WERI-Rb-1 (cell line): ENCODE measurements at regions not wholly inside any gene's neighbourhood (a gene's known extent, or its start where the extent isn't known, plus 50 kb on each side); places are given as distances from the start of the nearest gene placed in this dataset.

Experiments
- DNase-seq: peaks from one replicate; pipeline ENCODE4 v3.0.0-alpha.2; 2020
- H3K27ac ChIP-seq: fragments of 250-450 bp; sonication (Bioruptor Pico); 2 replicates; pipeline ENCODE4 v1.5.1; 2020; ENCODE audit warnings: mild to moderate bottlenecking, moderate library complexity
- H3K27me3 ChIP-seq: fragments of 250-450 bp; sonication (Bioruptor Pico); 2 replicates; pipeline ENCODE4 v1.5.1; 2021; ENCODE audit warnings: mild to moderate bottlenecking, low read depth, moderate library complexity; ENCODE audit not compliant: insufficient read depth, severe bottlenecking
- H3K36me3 ChIP-seq: fragments of 250-450 bp; sonication (Bioruptor Pico); 2 replicates; pipeline ENCODE4 v1.5.1; 2020; ENCODE audit warnings: mild to moderate bottlenecking, moderate library complexity
- H3K4me3 ChIP-seq: 2 replicates; pipeline ENCODE4 v1.5.1; 2011; ENCODE audit warnings: low read depth, mild to moderate bottlenecking, control low read depth, low read length
- H3K9me3 ChIP-seq: fragments of 250-450 bp; sonication (Bioruptor Pico); 2 replicates; pipeline ENCODE4 v1.5.1; 2021; ENCODE audit warnings: mild to moderate bottlenecking, moderate library complexity; ENCODE audit not compliant: severe bottlenecking
- CTCF ChIP-seq: IDR thresholded peaks from 2 replicates; pipeline ENCODE4 v1.5.1; 2011; ENCODE audit warnings: low read depth, mild to moderate bottlenecking, control low read depth, inconsistent platforms, low read length

DNA sequence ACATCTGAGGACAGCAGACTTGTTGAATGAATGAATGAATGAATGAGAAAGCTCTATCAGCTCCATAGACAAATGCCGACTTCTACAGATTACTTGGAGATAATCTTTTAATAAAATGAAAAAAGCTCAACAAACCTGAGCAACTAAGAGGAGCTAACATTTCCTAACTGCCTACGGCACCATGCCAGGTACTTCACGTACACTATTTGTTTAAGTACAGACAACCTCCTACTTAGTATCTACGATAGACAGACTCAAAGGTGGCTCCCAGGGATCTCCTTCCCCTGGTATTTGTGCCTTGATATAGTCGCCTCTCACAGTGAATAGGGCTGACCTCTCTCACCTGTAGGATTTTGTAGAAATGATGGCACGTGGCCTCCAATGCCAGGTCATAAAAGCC lies 412.2 kb upstream of the FAT1 start:
- Histone ChIP-seq H3K27ac (no peak overlapping the region), H3K27me3 (peaks cover 82% of the 10 kb centered on the region), H3K4me3 (no peak overlapping the region), H3K9me3 (no peaks in the 10 kb centered on the region), H3K36me3 (no peaks in the 10 kb centered on the region)
- TF ChIP-seq CTCF, result no peak
- DNase-seq, result no peak

GRCh38 chr4:187139141-187139540 lies 415.5 kb upstream of the FAT1 start:
- Histone ChIP-seq H3K36me3 (no peaks in the 10 kb centered on the region), H3K27me3 (peaks cover 84% of the 10 kb centered on the region), H3K27ac (no peak overlapping the region), H3K9me3 (no peaks in the 10 kb centered on the region), H3K4me3 (no peak overlapping the region)
- no peak for TF ChIP-seq CTCF
- no peak for DNase-seq

DNA sequence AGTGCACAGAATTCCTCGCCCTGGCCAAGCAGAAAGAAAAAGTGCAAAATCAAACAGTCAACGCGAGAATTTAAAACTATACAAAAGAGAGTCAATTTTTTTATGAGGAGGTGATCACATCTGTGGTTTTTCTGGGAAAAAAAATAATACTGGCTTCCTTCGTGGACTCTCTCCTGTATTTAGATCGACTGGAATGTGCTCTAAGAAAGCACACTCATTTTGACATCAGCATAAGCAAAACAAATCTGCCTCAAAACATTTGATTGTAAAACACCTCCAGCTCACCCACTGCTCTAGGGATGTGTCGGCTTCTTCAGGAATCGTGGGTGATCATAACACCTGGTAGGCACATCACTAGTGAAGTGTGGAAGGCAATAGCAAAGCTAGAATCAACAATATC lies 417.4 kb upstream of the FAT1 start:
- H3K27ac ChIP-seq, result no peak overlapping the region
- DNase-seq, result no peak
- no peaks in the 10 kb centered on the region for H3K36me3 ChIP-seq
- no peak for TF ChIP-seq CTCF
- no peak overlapping the region for H3K4me3 ChIP-seq
- no peaks in the 10 kb centered on the region for H3K9me3 ChIP-seq
- H3K27me3 ChIP-seq, result peaks cover 78% of the 10 kb centered on the region

- no peak overlapping the region for H3K4me3 ChIP-seq
- H3K27me3 ChIP-seq, result peaks cover 75% of the 10 kb centered on the region
- no peaks in the 10 kb centered on the region for H3K36me3 ChIP-seq
- no peaks in the 10 kb centered on the region for H3K9me3 ChIP-seq
- no peak overlapping the region for H3K27ac ChIP-seq
- no peak for TF ChIP-seq CTCF
- DNase-seq, result no peak
Measured at GRCh38 chr4:187149229-187149945, 425.7 kb upstream of the FAT1 start.

DNA sequence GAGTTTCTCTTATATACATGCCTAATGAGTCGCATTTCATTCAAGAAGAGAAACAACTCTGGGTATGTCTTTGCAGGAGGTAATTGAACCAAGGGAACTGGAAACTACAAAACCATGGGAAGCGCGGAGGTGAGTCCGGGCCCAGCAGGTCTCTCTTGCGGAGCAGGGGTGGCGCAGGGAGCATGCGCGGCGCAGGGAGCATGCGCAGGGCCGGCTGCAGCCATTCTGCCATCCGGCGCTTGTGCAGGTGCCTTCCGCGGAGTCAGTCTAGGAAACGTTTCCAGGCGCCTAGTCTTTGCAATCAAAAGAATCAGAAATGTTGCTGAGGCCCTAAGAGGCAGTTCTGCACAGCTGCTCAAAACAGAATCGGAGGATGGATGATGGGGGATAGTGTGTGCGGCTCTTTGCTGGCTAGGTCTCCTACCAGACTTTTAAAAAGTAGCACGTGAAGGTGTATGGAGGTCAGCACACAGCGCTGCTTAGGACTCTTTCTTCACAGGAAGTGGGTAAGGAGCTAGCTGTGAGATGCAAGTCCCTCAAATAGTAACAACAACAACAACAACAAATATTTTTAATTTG lies 433.8 kb upstream of the FAT1 start:
- no peak for TF ChIP-seq CTCF
- H3K4me3 ChIP-seq, result no peak overlapping the region
- no peaks in the 10 kb centered on the region for H3K36me3 ChIP-seq
- no peak overlapping the region for H3K27ac ChIP-seq
- DNase-seq, result no peak
- H3K9me3 ChIP-seq, result peaks cover 3% of the 10 kb centered on the region
- peaks cover 81% of the 10 kb centered on the region for H3K27me3 ChIP-seq

DNA sequence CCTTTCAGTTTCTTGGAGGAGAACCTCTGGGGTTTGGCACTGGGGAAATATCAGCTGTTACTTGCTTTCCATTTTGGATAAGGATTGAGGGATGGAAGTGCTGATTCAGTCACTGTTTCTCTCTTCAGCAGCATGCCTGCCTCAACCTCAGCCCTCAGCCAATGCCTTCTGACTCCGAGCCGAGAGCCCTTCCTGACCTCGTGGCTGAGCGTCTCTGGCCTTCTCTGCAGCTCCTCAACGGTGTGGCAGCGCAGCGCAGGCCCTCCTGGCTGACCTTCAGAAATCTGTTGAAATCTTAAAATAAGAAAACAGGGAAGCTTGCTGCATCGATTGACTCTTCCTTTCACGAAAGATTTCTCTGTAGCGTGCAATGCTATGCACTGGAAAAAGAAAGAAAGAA lies 434.3 kb upstream of the FAT1 start:
- Histone ChIP-seq H3K36me3 (no peaks in the 10 kb centered on the region), H3K27me3 (peaks cover 81% of the 10 kb centered on the region), H3K27ac (no peak overlapping the region), H3K4me3 (no peak overlapping the region), H3K9me3 (peaks cover 3% of the 10 kb centered on the region)
- DNase-seq, result no peak
- TF ChIP-seq CTCF, result no peak
